Smooth muscle cell (in vitro differentiated cells): ENCODE measurements at regions not wholly inside any gene's neighbourhood (a gene's known extent, or its start where the extent isn't known, plus 50 kb on each side); places are given as distances from the start of the nearest gene placed in this dataset.

ENCODE experiments used
- DNase-seq: peaks from one replicate; lab custom pipeline; 2025; ENCODE audit not compliant: unreplicated experiment; lab: John Stamatoyannopoulos, UW
- H2AFZ ChIP-seq: fragments of 200-600 bp; sonication (generic); 2 replicates; pipeline ENCODE4 v1.6.0; 2016; ENCODE audit warnings: antibody characterized with exemption, low read depth, mild to moderate bottlenecking
- H3F3A ChIP-seq: fragments of 200-600 bp; sonication (generic); 2 replicates; pipeline ENCODE4 v1.6.0; 2017; ENCODE audit warnings: antibody characterized with exemption, low read depth
- H3K27ac ChIP-seq: fragments of 200-600 bp; sonication (generic); 2 replicates; pipeline ENCODE4 v1.5.1; 2016; ENCODE audit warnings: low read depth, mild to moderate bottlenecking
- H3K27me3 ChIP-seq: fragments of 200-600 bp; sonication (generic); 2 replicates; pipeline ENCODE4 v1.6.1; 2016; ENCODE audit warnings: low read depth, mild to moderate bottlenecking
- H3K36me3 ChIP-seq: fragments of 200-600 bp; sonication (generic); 2 replicates; pipeline ENCODE4 v1.5.1; 2016; ENCODE audit warnings: low read depth
- H3K4me1 ChIP-seq: fragments of 200-600 bp; sonication (generic); 2 replicates; pipeline ENCODE4 v1.5.1; 2016; ENCODE audit warnings: low read depth
- H3K4me2 ChIP-seq: fragments of 200-600 bp; sonication (generic); 2 replicates; pipeline ENCODE4 v1.6.0; 2016; ENCODE audit warnings: mild to moderate bottlenecking
- H3K4me3 ChIP-seq: fragments of 200-600 bp; sonication (generic); 2 replicates; pipeline ENCODE4 v1.5.1; 2016; ENCODE audit warnings: mild to moderate bottlenecking
- H3K79me2 ChIP-seq: fragments of 200-600 bp; sonication (generic); 2 replicates; pipeline ENCODE4 v1.6.0; 2016; ENCODE audit warnings: low read depth, mild to moderate bottlenecking
- H3K9ac ChIP-seq: fragments of 200-600 bp; sonication (generic); 2 replicates; pipeline ENCODE4 v1.6.0; 2016; ENCODE audit warnings: low read depth
- H3K9me3 ChIP-seq: fragments of 200-600 bp; sonication (generic); replicated peaks from 2 replicates; pipeline ENCODE4 v1.5.1; 2016; ENCODE audit warnings: low read depth
- H4K20me1 ChIP-seq: fragments of 200-600 bp; sonication (generic); 2 replicates; pipeline ENCODE4 v1.6.0; 2016; ENCODE audit warnings: low read depth
- WGBS: methylation state at CpG from one replicate; pipeline ENCODE4 v1.1.7; 2016; ENCODE audit warnings: low lambda C conversion rate; 5-methylcytosine and 5-hydroxymethylcytosine counted together
- TF ChIP-seq, protein P1 (sequence below): fragments of 200-600 bp; sonication (generic); IDR thresholded peaks from 2 replicates; pipeline ENCODE4 v1.5.1; 2017; ENCODE audit warnings: borderline replicate concordance, mild to moderate bottlenecking, antibody characterized with exemption; ENCODE audit not compliant: insufficient read depth, poor library complexity, severe bottlenecking

DNA sequence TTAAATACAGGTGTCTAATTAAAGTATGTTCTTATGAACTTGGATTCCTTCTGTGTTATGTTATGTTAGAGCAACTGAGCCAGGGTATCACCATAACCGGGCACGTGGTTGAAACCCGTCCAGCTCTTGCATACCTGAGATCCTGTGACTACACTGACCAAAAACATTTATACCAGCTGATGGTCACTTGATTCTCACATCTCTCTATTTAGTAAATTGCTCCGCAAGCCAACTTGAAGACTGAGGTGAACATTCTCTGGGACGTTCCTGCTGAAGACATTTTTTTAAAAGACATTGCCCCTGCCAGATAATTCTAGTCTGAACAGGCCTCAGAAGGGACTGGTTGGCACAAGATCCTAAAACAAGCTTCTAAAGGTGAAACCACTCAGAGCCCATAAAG, 550.0 kb upstream of the DIPK2B start:
- Histone ChIP-seq H3K4me1 (peaks cover 5% of the 10 kb centered on the region), H3K27me3 (no peaks in the 10 kb centered on the region), H4K20me1 (peaks cover 42% of the 10 kb centered on the region), H2AFZ (no peak overlapping the region), H3F3A (no peaks in the 10 kb centered on the region), H3K9ac (no peak overlapping the region), H3K27ac (peak overlapping the region; percentile 46), H3K36me3 (no peaks in the 10 kb centered on the region), H3K4me2 (no peak overlapping the region), H3K79me2 (peaks cover 36% of the 10 kb centered on the region), H3K9me3 (no peaks in the 10 kb centered on the region), H3K4me3 (no peak overlapping the region)
- DNase-seq: no peak
- TF ChIP-seq, protein P1, sequence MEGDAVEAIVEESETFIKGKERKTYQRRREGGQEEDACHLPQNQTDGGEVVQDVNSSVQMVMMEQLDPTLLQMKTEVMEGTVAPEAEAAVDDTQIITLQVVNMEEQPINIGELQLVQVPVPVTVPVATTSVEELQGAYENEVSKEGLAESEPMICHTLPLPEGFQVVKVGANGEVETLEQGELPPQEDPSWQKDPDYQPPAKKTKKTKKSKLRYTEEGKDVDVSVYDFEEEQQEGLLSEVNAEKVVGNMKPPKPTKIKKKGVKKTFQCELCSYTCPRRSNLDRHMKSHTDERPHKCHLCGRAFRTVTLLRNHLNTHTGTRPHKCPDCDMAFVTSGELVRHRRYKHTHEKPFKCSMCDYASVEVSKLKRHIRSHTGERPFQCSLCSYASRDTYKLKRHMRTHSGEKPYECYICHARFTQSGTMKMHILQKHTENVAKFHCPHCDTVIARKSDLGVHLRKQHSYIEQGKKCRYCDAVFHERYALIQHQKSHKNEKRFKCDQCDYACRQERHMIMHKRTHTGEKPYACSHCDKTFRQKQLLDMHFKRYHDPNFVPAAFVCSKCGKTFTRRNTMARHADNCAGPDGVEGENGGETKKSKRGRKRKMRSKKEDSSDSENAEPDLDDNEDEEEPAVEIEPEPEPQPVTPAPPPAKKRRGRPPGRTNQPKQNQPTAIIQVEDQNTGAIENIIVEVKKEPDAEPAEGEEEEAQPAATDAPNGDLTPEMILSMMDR: no peak
- WGBS: 67% methylated on average over 5 of the region's 5 CpGs

DNA sequence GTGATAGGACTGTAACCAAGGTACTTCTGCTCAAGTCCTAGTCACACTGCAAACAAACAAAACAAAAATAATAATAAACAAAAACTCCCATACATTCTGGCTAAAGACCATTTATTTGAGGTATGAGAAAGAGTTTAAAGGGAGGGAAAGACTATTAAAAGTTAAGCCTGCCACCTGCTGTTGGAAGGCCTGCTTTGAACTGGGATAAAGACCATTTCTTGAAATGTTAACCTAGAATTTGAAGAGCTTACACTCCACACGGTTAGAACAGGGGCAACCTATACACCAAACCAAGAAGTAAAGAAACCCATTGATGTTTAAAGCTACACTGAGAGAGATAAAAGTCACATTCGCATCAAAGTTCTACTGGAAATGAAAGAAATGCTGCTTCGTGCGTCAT, 548.7 kb upstream of the DIPK2B start:
- Histone ChIP-seq H3K36me3 (no peaks in the 10 kb centered on the region), H3K27me3 (no peaks in the 10 kb centered on the region), H2AFZ (no peak overlapping the region), H3K79me2 (peaks cover 32% of the 10 kb centered on the region), H3K4me1 (peaks cover 5% of the 10 kb centered on the region), H3K9me3 (no peaks in the 10 kb centered on the region), H3K9ac (no peak overlapping the region), H3K4me2 (no peak overlapping the region), H3F3A (no peaks in the 10 kb centered on the region), H3K4me3 (no peak overlapping the region), H3K27ac (peak overlapping the region; percentile 20), H4K20me1 (peaks cover 42% of the 10 kb centered on the region)
- TF ChIP-seq, protein P1: no peak
- DNase-seq: no peak
- WGBS: 68% methylated on average over 4 of the region's 4 CpGs

DNA sequence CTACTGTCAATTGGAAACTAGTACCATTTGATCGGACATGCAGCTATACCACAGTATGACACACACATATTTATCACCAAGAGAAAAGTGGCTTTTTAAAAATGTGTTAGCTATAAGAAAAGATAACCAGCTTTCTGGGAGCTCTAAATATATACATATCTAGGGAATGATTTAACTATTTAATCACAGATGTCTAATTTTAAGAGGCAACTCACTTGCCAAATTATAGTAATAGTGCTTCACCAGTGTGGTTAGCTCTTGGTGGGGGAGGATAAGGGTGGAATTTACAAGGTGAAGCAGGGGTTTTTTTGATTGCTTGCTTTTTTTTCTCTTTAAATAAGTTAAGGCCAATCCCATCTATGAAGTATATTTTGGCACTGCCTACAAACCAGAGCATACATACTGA, 547.7 kb upstream of the DIPK2B start:
- Histone ChIP-seq H3K27me3 (no peaks in the 10 kb centered on the region), H3K4me1 (peaks cover 5% of the 10 kb centered on the region), H3K79me2 (peaks cover 29% of the 10 kb centered on the region), H3F3A (no peaks in the 10 kb centered on the region), H4K20me1 (peaks cover 42% of the 10 kb centered on the region), H2AFZ (no peak overlapping the region), H3K4me2 (no peak overlapping the region), H3K9ac (no peak overlapping the region), H3K36me3 (no peaks in the 10 kb centered on the region), H3K27ac (peak overlapping the region; percentile 20), H3K4me3 (no peak overlapping the region), H3K9me3 (no peaks in the 10 kb centered on the region)
- no peak for DNase-seq
- TF ChIP-seq, protein P1: no peak
- WGBS: 81% methylated on average over 1 of the region's 1 CpG

DNA sequence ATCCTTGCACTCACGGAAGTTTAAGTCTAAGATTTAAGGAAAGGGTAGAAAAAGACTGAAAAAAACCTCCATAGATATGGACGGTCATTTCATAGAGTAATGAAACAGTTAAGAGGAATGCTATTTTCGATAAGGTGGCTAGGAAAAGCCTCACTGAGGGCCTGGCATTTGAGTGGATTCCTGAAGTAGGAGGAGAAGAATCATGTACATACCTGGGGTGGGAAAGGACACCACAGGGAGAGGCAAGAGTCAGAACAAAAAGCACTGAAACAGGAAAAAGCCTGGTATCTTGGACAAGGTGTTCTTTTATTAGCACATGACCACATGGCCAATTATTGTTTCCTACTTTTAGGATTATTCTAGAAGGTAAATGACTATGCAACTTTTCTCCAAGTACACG, 547.2 kb upstream of the DIPK2B start:
- H4K20me1 ChIP-seq: peaks cover 42% of the 10 kb centered on the region
- H3K4me3 ChIP-seq: no peak overlapping the region
- no peaks in the 10 kb centered on the region for H3K27me3 ChIP-seq
- 58% methylated on average over 4 of the region's 4 CpGs for WGBS
- H3K9ac ChIP-seq: no peak overlapping the region
- no peak for DNase-seq
- peaks cover 5% of the 10 kb centered on the region for H3K4me1 ChIP-seq
- TF ChIP-seq, protein P1: no peak
- no peaks in the 10 kb centered on the region for H3K9me3 ChIP-seq
- H2AFZ ChIP-seq: no peak overlapping the region
- no peaks in the 10 kb centered on the region for H3K36me3 ChIP-seq
- peak overlapping the region; percentile 20 for H3K27ac ChIP-seq
- no peaks in the 10 kb centered on the region for H3F3A ChIP-seq
- peaks cover 25% of the 10 kb centered on the region for H3K79me2 ChIP-seq
- H3K4me2 ChIP-seq: peak overlapping the region; percentile 25
